LNCAP (cell line): ENCODE measurements at regions not wholly inside any gene's neighbourhood (a gene's known extent, or its start where the extent isn't known, plus 50 kb on each side); places are given as distances from the start of the nearest gene placed in this dataset.

Source experiments
- TF ChIP-seq, protein P1 (sequence below): fragments of 450-650 bp; IDR thresholded peaks from 2 replicates; pipeline ENCODE4 v1.5.1; 2017; ENCODE audit warnings: mild to moderate bottlenecking

GRCh38 chr13:87084192-87084591 lies 587.0 kb upstream of the SLITRK5 start:
- TF ChIP-seq, protein P1, sequence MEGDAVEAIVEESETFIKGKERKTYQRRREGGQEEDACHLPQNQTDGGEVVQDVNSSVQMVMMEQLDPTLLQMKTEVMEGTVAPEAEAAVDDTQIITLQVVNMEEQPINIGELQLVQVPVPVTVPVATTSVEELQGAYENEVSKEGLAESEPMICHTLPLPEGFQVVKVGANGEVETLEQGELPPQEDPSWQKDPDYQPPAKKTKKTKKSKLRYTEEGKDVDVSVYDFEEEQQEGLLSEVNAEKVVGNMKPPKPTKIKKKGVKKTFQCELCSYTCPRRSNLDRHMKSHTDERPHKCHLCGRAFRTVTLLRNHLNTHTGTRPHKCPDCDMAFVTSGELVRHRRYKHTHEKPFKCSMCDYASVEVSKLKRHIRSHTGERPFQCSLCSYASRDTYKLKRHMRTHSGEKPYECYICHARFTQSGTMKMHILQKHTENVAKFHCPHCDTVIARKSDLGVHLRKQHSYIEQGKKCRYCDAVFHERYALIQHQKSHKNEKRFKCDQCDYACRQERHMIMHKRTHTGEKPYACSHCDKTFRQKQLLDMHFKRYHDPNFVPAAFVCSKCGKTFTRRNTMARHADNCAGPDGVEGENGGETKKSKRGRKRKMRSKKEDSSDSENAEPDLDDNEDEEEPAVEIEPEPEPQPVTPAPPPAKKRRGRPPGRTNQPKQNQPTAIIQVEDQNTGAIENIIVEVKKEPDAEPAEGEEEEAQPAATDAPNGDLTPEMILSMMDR, result no peak

GRCh38 chr13:87087741-87088140 lies 583.4 kb upstream of the SLITRK5 start:
- TF ChIP-seq, protein P1, result no peak

DNA sequence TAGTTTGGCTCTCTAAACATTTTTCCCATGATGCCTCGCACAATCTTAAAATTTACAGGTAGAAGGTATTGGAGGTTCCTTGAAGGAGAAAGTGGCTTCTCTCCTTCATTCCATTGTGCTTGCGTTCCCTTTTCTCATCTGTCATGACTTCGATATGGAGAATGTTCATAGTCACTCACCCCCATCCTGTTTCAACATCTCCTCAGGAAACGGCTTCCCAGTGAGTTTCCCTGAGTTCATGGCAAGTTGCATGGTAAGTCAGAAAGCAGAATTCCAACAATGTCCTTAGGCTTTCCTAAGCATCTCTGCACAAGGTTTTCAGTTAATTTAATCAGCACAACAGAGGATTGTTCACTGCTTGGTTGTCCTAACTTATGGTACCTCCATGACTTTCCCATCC lies 581.8 kb upstream of the SLITRK5 start:
- TF ChIP-seq, protein P1, result no peak

DNA sequence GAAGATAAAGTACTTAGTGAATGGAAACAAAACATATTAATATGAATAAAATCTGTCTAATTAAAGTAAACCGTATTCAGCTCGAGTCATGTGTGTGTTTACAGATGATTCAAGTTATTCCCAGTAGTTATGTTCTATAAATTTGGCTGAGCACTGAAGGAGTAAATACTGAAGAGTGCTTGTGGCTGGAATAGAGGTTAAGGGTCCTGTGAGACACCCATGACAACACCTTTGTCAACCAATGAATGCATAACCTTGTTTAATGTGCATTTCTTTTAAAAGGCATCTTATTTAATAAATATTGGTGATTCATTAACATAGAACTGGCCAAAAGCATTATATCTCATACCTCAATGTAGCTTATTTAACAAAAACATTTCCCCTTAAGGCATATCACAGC lies 577.8 kb upstream of the SLITRK5 start:
- TF ChIP-seq, protein P1, result no peak

GRCh38 chr13:87094646-87095045 lies 576.5 kb upstream of the SLITRK5 start:
- TF ChIP-seq, protein P1, result no peak

DNA sequence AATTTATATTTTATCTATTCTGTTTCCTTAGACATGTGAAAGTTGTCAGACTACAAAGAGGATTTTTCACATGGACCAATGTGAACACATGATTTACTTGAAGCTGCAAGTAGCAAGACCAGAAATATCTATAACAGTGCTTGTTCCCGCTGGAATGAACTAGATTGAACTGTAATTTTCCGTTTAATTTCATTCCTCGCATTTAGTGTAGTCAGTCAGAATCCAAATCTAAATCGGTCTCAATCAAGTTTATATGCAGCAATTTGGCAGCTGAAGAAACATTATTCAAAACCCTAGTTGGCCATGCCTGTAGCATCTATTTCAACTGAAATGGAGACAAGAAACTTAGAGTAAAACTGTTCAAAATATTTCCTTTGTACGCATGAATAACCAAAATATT lies 570.7 kb upstream of the SLITRK5 start:
- TF ChIP-seq, protein P1, result no peak

GRCh38 chr13:87107651-87108050 lies 563.5 kb upstream of the SLITRK5 start:
- TF ChIP-seq, protein P1, result no peak

- TF ChIP-seq, protein P1, result no peak
Measured at GRCh38 chr13:87120476-87120875, 550.7 kb upstream of the SLITRK5 start.
